Thyroid gland (tissue), 4 donors: ENCODE measurements at regions not wholly inside any gene's neighbourhood (a gene's known extent, or its start where the extent isn't known, plus 50 kb on each side); places are given as distances from the start of the nearest gene placed in this dataset.

Source experiments
- CTCF ChIP-seq, 6 experiments: fragments of 200-600 bp in 3 of 6; fragments of 450-650 bp in 3 of 6; sonication (generic) in 3 of 6; IDR thresholded peaks; one replicate each; pipeline ENCODE4 v1.5.1; 2016 to 2019; ENCODE audit warnings: antibody characterized with exemption in 6 of 6, mild to moderate bottlenecking in 2 of 6, inconsistent platforms in 1 of 6, moderate library complexity in 1 of 6
- POLR2A ChIP-seq, 2 donors: fragments of 450-650 bp; IDR thresholded peaks; one replicate each; pipeline ENCODE4 v1.6.1; 2017; ENCODE audit warnings: antibody characterized with exemption in 2 of 2, mild to moderate bottlenecking in 2 of 2, moderate library complexity in 1 of 2

- TF ChIP-seq CTCF (IDR thresholded peaks at IDR 0.05) (no peak), POLR2A (IDR thresholded peaks at IDR 0.05) (no peak)
These were observed 185.9 kb upstream of the LINC00305 start for GRCh38 chr18:64334748-64335147.
